ENCODE measurements at regions not wholly inside any gene's neighbourhood (a gene's known extent, or its start where the extent isn't known, plus 50 kb on each side); places are given as distances from the start of the nearest gene placed in this dataset.

DNA sequence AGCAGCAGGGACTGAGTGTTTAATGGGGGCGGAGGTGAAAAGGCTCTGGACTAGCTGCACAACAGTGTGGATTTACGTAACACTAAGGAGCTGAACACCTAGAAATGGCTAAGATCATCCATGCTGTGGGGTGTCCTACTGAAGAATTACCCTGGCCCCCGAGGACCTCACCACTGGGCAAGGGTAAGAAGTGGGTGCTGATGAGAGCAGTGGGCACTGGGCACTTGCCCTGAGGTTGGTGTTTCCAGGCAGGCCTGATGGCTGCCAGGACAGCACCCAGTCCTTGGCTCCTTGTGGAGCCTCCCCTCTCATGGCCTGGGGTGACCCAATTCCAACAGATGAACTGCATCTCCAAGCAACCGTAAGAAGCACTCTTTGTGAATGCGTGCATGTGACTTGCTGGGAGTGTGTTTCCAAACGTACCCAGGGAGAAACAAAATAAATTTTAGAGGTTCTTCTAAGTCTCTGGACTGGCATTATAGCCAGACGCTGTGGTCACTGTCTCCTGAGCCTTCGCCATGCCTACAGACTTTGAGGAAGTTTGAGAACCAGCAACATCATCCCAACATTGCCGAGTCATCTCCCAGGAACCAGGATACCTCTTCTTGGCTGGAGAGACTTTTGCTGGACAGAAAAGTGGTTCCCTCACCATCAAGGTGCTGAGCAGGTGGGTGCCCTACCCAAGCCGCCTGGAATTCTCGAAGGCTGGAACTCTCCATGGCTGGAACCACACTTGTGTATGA is 245.9 kb downstream of the ERMARD start:
- TF ChIP-seq, protein P1, sequence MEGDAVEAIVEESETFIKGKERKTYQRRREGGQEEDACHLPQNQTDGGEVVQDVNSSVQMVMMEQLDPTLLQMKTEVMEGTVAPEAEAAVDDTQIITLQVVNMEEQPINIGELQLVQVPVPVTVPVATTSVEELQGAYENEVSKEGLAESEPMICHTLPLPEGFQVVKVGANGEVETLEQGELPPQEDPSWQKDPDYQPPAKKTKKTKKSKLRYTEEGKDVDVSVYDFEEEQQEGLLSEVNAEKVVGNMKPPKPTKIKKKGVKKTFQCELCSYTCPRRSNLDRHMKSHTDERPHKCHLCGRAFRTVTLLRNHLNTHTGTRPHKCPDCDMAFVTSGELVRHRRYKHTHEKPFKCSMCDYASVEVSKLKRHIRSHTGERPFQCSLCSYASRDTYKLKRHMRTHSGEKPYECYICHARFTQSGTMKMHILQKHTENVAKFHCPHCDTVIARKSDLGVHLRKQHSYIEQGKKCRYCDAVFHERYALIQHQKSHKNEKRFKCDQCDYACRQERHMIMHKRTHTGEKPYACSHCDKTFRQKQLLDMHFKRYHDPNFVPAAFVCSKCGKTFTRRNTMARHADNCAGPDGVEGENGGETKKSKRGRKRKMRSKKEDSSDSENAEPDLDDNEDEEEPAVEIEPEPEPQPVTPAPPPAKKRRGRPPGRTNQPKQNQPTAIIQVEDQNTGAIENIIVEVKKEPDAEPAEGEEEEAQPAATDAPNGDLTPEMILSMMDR (conservative IDR thresholded peaks at IDR 0.05; ENCODE audit: low read depth, low read length), result no peak
- no peak for DNase-seq (ENCODE audit: low read depth)
- no peak overlapping the region for H3K4me3 ChIP-seq (ENCODE audit: low read depth, low read length)

DNA sequence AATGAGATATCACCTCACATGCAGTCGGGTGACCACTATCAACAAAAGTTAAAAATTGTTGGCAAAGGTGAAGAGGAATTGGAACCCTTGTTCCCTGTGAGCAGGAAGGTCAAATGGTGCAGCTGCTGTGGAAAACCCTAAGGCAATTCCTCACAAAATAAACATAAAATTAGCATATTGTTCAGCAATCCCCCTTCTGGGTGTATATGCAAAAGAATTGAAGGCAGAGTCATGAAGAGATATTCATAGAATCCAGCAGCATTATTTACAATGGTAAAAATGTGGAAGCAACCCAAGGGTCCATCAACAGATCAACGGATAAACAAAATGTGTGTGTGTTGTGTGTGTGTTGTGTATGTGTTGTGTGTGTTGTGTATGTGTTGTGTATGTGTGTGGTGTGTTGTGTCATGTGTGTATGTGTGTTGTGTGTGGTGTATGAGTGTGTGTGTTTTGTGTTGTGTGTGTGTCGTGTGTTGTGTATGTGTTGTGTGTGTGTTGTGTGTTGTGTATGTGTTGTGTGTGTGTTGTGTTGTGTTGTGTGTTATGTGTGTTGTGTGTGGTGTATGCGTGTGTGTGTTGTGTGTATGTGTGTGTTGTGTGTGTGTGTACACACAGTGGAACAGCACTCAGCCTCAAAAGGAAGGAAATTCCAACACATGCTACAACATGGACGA is 245.1 kb downstream of the ERMARD start:
- no peak overlapping the region for H3K4me3 ChIP-seq (ENCODE audit: low read depth, low read length)
- DNase-seq (ENCODE audit: low read depth), result no peak
- TF ChIP-seq, protein P1 (conservative IDR thresholded peaks at IDR 0.05; ENCODE audit: low read depth, low read length), result no peak

DNA sequence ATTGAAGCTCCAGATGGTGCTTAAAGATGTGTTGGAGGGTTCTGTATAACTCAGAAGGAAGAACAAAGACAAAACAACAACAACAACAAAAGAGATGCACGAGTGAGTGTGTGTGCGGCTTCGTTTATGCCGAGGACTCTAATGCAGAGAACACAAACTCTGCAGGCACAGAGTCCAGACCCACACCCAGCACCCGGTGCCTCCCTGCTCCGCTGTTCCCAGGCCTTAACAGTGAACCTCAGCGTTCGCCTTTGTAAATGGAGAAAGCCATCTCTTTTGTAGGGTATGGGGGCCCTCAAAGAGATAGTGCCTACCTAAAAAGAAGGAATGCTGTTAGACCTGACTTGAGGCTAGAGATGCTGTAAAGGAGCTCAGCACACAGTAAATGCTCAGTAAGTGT is 243.3 kb downstream of the ERMARD start:
- no peak overlapping the region for H3K4me3 ChIP-seq (ENCODE audit: low read depth, low read length)
- DNase-seq (ENCODE audit: low read depth), result no peak
- TF ChIP-seq, protein P1 (conservative IDR thresholded peaks at IDR 0.05; ENCODE audit: low read depth, low read length), result no peak

DNA sequence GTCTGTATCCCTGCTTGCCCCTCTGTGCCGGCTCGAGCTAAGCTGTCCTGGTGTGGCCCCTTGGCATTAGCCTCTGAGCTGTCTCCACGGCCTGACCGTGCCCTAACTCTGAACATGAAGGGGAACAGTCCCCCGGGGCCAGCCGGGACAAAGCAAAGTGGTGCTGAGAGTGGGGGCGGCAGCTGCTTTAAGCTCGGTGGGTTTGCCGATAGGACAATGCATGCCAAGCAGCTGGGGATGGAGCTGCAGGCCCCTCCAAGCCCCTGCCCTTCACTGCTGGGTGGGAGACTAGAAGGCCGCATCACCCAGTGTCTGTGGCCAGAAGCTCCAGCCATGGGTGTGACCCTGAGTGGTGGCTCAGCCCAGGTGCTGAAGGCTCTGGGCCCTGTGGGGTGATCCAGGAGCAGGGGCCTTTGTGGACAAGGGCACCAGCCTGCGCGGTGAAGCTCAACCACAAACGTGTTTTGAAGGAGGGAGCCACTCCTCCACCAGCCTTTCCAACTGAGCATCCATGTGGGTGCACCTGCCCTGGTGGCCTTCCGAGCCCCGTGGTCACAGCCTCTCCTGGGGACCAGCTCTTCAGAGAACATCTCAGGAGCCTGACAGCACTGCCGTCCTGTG is 242.5 kb downstream of the ERMARD start:
- TF ChIP-seq, protein P1 (conservative IDR thresholded peaks at IDR 0.05; ENCODE audit: low read depth, low read length), result no peak
- no peak for DNase-seq (ENCODE audit: low read depth)
- H3K4me3 ChIP-seq (ENCODE audit: low read depth, low read length), result no peak overlapping the region

DNA sequence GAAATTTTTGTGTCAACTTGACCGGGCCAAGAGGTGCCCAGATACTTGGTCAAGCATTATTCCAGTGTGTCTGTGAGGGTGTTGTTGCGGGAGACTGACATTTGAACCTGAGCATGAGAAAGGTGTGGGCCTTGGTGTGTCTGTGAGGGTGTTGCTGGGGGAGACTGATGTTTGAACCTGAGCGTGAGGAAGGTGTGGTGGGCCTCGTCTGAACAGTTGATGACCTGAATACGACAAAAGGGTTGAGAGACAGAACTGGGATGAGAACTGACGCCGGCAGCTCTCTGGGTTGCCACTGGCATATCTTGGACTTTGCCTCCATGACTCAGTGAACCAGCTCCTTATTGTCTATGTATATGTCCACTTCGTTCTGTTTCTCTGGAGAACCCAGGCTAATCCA is 240.5 kb downstream of the ERMARD start:
- DNase-seq (ENCODE audit: low read depth), result no peak
- no peak overlapping the region for H3K4me3 ChIP-seq (ENCODE audit: low read depth, low read length)
- TF ChIP-seq, protein P1 (conservative IDR thresholded peaks at IDR 0.05; ENCODE audit: low read depth, low read length), result no peak

DNA sequence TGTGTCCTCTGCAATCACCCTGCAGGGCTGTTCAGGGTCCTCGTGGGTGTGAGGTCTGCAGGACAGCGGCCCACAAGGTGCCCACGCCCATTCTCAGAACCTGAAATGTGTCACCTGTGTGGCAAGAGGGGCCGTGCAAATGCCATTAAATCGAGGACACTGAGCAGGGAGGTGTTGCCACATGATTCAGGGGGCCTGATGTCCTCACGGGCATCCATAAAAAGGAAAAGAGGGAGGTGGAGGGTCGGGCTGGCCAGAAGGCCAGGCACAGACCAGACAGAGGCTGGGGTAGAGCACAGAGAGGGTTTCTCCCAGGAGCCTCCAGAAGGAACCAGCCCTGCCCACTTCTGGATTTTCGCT is 239.6 kb downstream of the ERMARD start:
- no peak for DNase-seq (ENCODE audit: low read depth)
- no peak overlapping the region for H3K4me3 ChIP-seq (ENCODE audit: low read depth, low read length)
- TF ChIP-seq, protein P1 (conservative IDR thresholded peaks at IDR 0.05; ENCODE audit: low read depth, low read length), result no peak

Measured in epithelial cell of proximal tubule (primary cell).